HG03520 (cell line): ENCODE measurements at regions not wholly inside any gene's neighbourhood (a gene's known extent, or its start where the extent isn't known, plus 50 kb on each side); places are given as distances from the start of the nearest gene placed in this dataset.

Experiments
- ATAC-seq: cut with Tn5 transposase; IDR thresholded peaks from one replicate; pipeline ENCODE4 v1.9.1; 2021; ENCODE audit warnings: mild to moderate bottlenecking, moderate library complexity; ENCODE audit not compliant: unreplicated experiment

DNA sequence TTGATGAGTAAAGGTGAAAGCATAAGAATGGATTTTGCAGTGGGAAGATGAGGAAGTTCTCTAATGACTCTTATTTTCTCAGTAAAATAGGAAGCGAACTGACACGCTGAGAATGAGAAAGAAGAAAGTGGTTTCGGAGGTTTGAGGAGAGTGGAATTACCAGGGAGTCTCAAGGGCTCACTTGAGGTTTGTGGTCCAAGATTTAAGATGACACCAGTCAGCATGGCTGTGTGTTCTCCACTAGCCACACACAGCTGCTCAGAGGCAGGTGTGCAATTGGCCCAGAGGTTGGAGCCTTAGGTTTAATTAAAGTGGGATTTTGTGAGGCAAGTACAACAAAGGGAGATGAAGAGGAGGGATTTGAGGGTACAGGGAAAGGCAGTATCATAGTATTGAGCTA, 99.6 kb upstream of the NBEA start:
- ATAC-seq, result no peak

DNA sequence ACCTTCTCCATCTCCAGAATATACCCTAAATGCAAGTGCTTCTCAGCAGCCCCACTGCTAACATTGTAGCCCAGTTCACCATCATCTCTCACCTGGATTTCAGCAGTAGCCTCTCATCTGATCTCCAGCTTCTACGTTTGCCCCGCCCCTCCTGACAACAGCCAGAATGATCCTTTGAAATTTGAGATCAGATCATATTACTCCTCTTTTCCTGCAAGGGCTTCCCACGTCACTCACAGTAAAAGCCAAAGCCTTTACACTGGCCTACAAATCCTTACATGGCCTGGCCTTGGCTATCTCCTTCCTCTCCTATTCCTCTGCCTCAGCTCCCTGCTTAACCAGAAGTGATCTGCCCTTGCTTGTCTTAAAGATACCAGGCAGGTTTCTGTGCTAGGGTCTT, 94.3 kb upstream of the NBEA start:
- no peak for ATAC-seq

GRCh38 chr13:34849406-34849805, 92.7 kb upstream of the NBEA start:
- ATAC-seq, result no peak

GRCh38 chr13:34853161-34853560, 88.9 kb upstream of the NBEA start:
- no peak for ATAC-seq

DNA sequence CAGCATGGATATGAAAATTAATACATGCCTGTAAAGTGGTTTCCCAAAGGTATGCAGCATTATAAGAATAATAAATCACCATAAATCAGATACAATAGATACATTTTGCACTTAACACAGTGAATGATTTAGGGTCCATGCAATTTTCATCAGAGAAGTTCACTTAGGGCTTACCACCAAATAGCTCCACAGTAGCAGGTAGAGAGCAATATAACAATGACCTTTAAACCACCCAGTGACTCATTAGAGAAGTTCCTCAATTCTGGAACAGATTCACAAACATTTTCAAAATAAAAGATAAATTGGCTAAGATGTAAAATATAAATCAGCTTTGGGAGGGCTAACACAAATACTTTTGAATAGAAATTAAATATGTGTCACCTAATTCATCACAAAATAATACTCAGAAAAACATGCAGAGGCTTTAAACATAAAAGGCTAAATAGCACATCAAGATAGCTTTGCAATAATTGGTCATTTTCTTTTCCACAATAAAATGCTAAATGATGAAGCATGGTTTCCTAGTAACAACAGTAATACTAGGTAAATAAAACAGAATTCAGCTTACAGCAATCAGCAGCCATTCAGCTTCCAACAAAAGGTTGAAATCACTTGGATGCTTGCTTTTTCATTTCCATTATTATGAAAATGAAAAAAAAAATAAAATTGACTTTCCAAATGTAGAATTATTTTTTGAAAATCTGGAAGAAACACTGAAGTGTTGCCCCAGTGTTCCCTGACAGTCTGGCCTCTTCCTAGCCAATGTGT, 84.3 kb upstream of the NBEA start:
- ATAC-seq, result no peak

DNA sequence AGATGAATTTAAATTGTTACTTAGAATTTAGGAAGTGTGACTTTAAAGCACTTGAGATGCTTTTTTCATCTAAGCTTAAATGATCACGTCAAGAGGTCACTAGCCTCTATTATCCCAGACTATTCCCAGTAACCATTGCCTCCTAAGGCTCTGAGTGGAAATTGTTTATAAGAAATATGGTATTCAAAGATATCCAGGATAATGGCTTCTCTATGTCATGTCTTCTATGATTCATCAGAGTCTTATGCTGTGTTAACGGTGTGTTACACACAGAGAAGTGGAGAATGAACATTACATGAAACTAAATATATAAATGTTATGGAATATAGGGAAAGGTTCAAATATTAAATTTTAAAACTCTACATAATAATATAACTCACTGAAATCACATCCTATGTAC, 79.8 kb upstream of the NBEA start:
- no peak for ATAC-seq

DNA sequence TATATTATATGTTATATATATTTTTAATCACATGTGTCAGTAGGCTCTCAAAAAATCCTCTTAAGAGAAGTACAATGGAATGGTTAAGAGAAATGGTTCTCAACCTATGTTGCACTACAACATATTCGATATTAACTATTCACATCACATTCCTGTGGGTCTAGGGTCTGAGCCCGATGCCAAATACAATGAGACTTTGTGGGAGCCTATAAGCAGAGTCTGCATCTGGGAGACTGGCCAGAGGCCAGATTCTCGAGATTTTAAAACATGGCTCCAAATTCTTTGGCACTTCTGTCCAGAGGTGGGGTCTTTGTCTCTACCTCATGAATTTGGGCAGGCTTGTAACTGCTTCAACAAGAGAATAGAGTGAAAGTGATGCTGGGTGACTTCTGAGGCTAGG, 79.4 kb upstream of the NBEA start:
- ATAC-seq, result no peak

DNA sequence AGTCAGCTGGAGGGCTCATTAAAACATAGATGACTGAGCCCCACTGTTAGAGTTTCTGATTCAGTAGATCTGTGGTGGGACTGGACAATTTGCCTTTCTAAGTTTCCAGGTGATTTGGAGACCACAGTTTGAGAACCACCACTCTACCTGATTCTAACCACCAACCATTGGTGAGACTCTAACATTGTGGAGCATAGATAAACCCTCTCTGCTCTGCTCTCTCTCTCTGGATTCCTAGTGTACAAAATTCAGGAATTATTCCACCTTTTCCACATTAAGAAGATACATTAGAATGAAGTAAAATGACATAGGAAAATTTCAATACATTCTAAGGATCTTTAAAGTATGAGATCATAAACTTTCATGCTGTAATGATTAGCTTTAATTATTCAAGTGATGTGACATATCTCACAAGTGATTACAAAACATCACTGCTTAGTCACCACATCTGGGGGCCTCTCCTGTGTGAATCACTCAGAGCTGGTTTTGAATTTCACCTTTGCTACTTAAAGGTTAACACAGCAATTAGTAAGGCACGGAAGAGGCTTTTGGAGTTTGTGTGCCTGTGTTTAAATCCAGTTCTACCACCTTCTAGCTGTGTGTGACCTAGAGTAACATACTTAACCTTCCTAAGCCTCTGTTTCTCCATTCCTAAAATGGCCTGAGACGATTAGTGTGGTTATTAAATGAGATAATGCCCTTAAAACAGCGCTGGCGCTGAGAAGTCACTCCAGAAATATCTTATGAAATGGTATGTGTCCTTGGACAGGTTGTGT, 78.5 kb upstream of the NBEA start:
- ATAC-seq, result no peak

DNA sequence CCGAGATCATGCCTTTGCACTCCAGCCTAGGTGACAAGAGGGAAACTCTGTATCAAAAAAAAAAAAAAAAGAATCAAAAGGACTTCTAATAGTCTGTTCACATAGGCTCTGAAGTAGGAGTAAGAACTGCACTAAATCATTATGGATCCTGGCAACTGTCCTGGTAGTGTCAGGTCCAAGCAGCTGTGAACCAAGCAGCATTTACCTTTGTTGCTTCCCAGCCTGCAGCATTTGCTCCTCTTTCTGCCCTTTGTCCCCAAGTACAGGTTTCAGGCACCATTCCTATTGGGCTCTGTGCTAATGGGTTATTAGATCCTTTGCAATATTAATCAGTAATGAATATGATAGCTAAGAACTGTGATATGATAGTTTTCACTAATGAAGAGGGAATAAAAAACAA, 77.4 kb upstream of the NBEA start:
- ATAC-seq, result no peak

DNA sequence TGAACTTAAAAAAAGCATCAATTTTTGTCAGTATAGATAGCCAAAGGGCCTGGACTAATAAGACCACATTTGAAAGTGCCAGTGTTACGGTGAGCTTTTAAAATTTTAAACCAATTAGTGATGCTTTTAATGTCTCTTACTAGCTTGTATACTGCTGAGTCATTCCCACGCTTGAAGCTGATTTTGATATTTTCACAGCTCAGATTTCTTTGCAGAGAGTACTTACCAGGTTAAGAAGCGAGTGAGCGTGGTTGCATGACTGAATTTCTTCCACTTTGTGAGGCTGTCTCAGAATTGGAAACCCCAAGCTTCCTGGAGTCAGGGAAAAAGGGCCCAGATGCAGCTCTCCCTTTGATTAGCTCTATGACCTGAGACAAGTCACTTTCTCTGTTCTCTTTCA, 74.5 kb upstream of the NBEA start:
- no peak for ATAC-seq

DNA sequence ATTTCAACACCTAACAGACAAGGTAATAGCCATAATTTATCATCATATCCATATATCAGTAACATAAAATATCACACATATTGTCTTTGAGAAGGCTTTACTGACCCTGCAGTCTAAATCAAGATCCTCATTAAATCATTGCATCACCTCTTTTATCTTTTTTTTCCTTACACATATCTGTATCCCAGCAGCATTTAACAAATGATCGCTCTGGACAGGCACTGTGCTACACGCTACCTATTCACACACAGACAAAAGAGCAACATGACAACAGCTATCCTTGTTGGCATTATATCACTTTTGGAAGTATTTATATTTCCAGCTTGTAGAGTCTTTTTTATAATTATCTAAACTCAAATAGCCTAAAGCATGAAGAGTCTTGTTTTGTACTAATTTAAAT, 73.3 kb upstream of the NBEA start:
- ATAC-seq, result no peak

DNA sequence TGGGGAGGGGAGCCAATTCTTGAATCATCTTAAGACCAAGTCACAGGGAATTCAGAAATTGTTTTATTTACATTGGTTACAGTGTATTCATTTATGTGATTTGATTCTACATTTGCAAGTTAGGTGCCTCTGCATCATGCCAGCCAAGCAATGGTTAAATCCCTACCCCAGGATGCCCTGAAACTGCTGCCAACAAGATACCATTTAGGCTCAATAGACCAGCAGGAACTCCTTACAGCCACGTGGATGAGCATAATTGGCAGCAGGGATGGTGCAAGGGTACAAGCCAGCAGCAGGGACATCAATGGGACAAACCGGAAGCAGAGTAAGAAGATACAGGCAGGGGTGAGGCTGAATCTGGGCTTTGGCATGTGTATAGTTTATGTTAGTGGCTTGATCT, 72.4 kb upstream of the NBEA start:
- ATAC-seq, result no peak

DNA sequence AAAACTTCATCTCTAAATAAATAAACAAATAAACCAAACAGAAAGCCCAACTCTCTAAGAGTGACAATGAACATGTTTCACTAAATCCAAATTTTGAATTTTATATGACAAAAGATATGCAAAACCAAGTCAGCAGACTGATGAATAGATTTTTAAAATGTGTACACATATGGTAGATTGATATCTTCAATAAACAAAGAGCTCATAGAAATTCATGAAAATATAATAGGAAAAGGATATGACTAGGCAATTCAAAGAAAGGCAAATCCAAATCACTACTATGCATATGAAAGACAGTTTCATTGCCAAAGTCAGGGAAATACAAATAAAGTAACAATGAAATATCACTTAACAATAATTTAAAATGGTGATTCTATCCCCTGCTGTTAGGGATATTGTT, 63.7 kb upstream of the NBEA start:
- no peak for ATAC-seq

- no peak for ATAC-seq
Measured at GRCh38 chr13:34879851-34880250, 62.2 kb upstream of the NBEA start.

GRCh38 chr13:34881494-34881893, 60.6 kb upstream of the NBEA start:
- no peak for ATAC-seq

DNA sequence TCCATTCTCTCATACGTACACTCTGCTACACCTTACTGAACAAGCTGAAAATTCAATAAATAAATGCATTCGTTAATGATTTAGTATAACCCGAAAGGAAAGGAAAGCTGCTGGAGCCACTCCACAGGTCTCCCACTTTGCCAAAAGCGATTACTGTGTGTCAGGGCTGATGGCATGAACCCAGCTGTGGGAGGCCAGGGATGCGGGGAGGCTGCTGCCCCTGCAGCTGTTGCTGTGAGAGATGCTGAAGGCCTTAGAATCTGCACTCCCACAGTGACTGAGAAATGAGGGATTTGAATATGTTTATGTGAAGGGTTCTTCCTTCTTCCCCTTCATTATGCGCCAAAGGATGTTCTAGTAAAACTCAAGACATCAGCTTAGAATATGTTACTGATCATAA, 58.7 kb upstream of the NBEA start:
- ATAC-seq, result no peak

GRCh38 chr13:34884366-34884765, 57.7 kb upstream of the NBEA start:
- ATAC-seq, result no peak

DNA sequence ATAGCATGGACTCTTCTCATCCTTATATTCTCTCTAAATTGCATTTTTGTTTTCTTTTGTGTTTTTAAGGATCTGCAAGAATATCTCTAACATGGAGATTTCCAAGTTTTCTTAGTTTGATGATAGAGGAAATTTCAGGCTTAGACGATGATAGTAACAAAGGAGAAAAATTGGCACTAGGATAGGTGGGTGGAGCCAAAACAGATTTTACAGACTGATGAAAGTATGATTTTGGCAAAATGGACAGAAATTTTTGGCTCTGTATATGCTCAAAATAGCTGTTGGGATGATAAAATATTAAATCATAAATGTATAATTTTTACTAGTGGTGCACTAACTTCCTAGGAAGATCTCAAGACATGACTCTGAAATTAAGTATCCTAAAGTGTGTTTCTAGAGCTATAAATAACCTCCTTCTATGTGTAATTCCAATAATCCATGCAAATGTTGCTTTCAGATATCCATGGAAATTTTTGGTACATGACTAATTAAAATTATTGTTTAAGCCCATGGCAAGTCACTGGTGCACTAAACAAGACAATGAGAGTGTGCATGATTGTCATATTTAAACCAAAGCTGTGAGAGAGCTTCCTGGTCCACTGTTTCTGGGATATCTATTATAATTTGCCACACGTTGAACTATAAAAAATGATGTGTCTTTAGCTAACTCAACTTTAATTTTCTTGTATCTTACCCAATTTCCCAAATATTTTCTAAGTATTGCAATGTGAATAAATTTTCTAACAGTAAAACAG, 55.8 kb upstream of the NBEA start:
- no peak for ATAC-seq

DNA sequence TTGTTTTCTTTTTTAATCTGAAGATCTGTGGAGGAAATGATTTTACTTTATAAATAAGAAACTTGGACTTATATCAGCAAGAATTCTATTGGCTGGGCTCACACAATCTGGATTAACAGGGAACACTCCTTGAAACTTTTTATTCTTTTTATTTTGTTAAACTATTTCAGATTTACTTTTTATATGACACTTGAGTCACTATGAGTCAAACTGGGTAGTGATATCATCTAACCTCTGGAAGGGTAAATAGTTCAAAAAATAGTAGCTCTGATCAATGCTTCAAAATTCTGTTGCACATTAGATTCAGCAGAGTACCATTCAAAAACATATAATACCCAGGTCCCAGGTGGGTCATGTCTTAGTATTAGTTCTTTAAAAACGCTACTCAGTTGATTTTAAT, 55.1 kb upstream of the NBEA start:
- ATAC-seq, result no peak
